ENCODE measurements at regions not wholly inside any gene's neighbourhood (a gene's known extent, or its start where the extent isn't known, plus 50 kb on each side); places are given as distances from the start of the nearest gene placed in this dataset.

- H3K9me1 ChIP-seq (replicated peaks; ENCODE audit: control insufficient read depth, extremely low read depth, insufficient read depth, low read length), result no peaks in the 10 kb centered on the region
- H3K27ac ChIP-seq (ENCODE audit: insufficient read depth, low read depth, low read length), result no peak overlapping the region
- BruUV-seq (replicated peaks), result no TSS peak
- H3K27me3 ChIP-seq (ENCODE audit: control insufficient read depth in 2 of 2, insufficient read depth in 2 of 2, low read length in 2 of 2), result no peaks in the 10 kb centered on the region
- POLR2A ChIA-PET, result no interaction called here
- H3K9ac ChIP-seq (replicated peaks; ENCODE audit: extremely low read depth, insufficient read depth, low read length), result no peak overlapping the region
- no peaks in the 10 kb centered on the region for H3K79me2 ChIP-seq (ENCODE audit: control insufficient read depth, insufficient read depth, low read length)
- FAIRE-seq (no peak), DNase-seq (ENCODE audit: low read depth, low spot score) (no peak)
- no peaks in the 10 kb centered on the region for H3K9me3 ChIP-seq (replicated peaks; ENCODE audit: control insufficient read depth, insufficient read depth, low read length)
- no peak overlapping the region for H3K4me3 ChIP-seq (replicated peaks in 1 of 3; ENCODE audit: insufficient read depth in 1 of 3, low read depth in 1 of 3, low read length in 3 of 3)
- TF ChIP-seq GATA2 (IDR thresholded peaks at IDR 0.05; ENCODE audit: insufficient read depth, insufficient read length, low read depth, low read length), result no peak
- no peaks in the 10 kb centered on the region for H4K20me1 ChIP-seq (replicated peaks; ENCODE audit: control insufficient read depth, extremely low read depth, insufficient read depth, low read length)
- no peak overlapping the region for H2AFZ ChIP-seq (ENCODE audit: low read depth, low read length)
- CTCF ChIA-PET, result no interaction called here
- intact Hi-C loops (cut with micrococcal nuclease), result no loop called here
- no peak overlapping the region for H3K4me2 ChIP-seq (ENCODE audit: insufficient read depth, low read length)
- H3K36me3 ChIP-seq (ENCODE audit: control insufficient read depth in 2 of 2, extremely low read depth in 1 of 2, insufficient read depth in 2 of 2, low read length in 2 of 2), result no peaks in the 10 kb centered on the region
- dilution Hi-C loops (cut with MboI; ENCODE audit: extremely low pct_ligation_motif_present, low sequenced_read_pairs), result no loop called here
- H3K4me1 ChIP-seq (ENCODE audit: control insufficient read depth, extremely low read depth, insufficient read depth, low read length), result no peaks in the 10 kb centered on the region
Measured at GRCh38 chr10:8794860-8795259, 740.4 kb downstream of the GATA3 start.

- Histone ChIP-seq H2AFZ (ENCODE audit: low read depth, low read length) (no peak overlapping the region), H3K36me3 (ENCODE audit: control insufficient read depth in 2 of 2, extremely low read depth in 1 of 2, insufficient read depth in 2 of 2, low read length in 2 of 2) (no peaks in the 10 kb centered on the region), H4K20me1 (replicated peaks; ENCODE audit: control insufficient read depth, extremely low read depth, insufficient read depth, low read length) (no peaks in the 10 kb centered on the region), H3K27me3 (ENCODE audit: control insufficient read depth in 2 of 2, insufficient read depth in 2 of 2, low read length in 2 of 2) (no peaks in the 10 kb centered on the region), H3K27ac (ENCODE audit: insufficient read depth, low read depth, low read length) (no peak overlapping the region), H3K79me2 (ENCODE audit: control insufficient read depth, insufficient read depth, low read length) (no peaks in the 10 kb centered on the region), H3K9ac (replicated peaks; ENCODE audit: extremely low read depth, insufficient read depth, low read length) (no peak overlapping the region), H3K4me2 (ENCODE audit: insufficient read depth, low read length) (no peak overlapping the region), H3K9me1 (replicated peaks; ENCODE audit: control insufficient read depth, extremely low read depth, insufficient read depth, low read length) (no peaks in the 10 kb centered on the region), H3K9me3 (replicated peaks; ENCODE audit: control insufficient read depth, insufficient read depth, low read length) (no peaks in the 10 kb centered on the region), H3K4me1 (ENCODE audit: control insufficient read depth, extremely low read depth, insufficient read depth, low read length) (no peaks in the 10 kb centered on the region), H3K4me3 (replicated peaks in 1 of 3; ENCODE audit: insufficient read depth in 1 of 3, low read depth in 1 of 3, low read length in 3 of 3) (no peak overlapping the region)
- CTCF ChIA-PET, result no interaction called here
- BruUV-seq (replicated peaks), result no TSS peak
- intact Hi-C loops (cut with micrococcal nuclease), result no loop called here
- DNase-seq (ENCODE audit: low read depth, low spot score) (no peak), FAIRE-seq (no peak)
- POLR2A ChIA-PET, result no interaction called here
- TF ChIP-seq MAX (IDR thresholded peaks at IDR 0.05; ENCODE audit: insufficient read depth, insufficient read length) (no peak), POLR2A (IDR thresholded peaks at IDR 0.05; ENCODE audit: low read depth, low read length) (no peak), GATA2 (IDR thresholded peaks at IDR 0.05; ENCODE audit: insufficient read depth, insufficient read length, low read depth, low read length) (no peak), CTCF (IDR thresholded peaks at IDR 0.05; ENCODE audit: extremely low read depth in 1 of 2, insufficient read depth in 1 of 2, low read depth in 1 of 2, low read length in 2 of 2) (no peak), POLR2AphosphoS5 (IDR thresholded peaks at IDR 0.05; ENCODE audit: insufficient read depth, low read depth, low read length) (no peak), FOS (IDR thresholded peaks at IDR 0.05; ENCODE audit: borderline replicate concordance, insufficient read depth, low read length) (no peak), JUN (IDR thresholded peaks at IDR 0.05; ENCODE audit: borderline replicate concordance, insufficient read depth, insufficient read length, low read depth) (no peak), EZH2 (IDR thresholded peaks at IDR 0.05; ENCODE audit: borderline replicate concordance, low read depth, low read length, severe bottlenecking) (no peak), MYC (IDR thresholded peaks at IDR 0.05; ENCODE audit: low read depth, low read length) (no peak)
- dilution Hi-C loops (cut with MboI; ENCODE audit: extremely low pct_ligation_motif_present, low sequenced_read_pairs), result no loop called here
Measured at GRCh38 chr10:8800426-8800825, 745.9 kb downstream of the GATA3 start.

Measured in endothelial cell of umbilical vein (primary cell).